ENCODE measurements at regions not wholly inside any gene's neighbourhood (a gene's known extent, or its start where the extent isn't known, plus 50 kb on each side); places are given as distances from the start of the nearest gene placed in this dataset.
A peak's percentile ranks its signal among the peaks of the same experiment; 100 is the strongest.

DNA sequence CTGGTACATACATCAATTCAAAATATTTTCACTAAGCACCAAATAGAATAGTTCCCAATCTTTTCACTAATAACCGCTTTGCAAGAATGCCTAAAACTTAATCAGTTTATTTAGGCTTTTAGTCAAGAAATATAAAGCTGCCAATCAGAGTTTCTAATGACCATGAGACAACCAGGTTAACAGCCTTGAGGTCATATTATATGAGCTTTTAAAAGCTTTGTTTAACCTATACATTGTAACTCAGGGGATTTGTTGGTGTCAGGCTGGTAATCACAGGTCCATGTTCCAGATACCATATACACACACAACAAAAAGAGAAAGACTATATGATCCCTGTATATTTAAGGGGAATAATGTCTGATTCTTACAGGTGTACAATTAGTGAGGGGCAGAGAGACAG lies 246.2 kb upstream of the ADGRL2 start:
- Histone ChIP-seq H3K9me3 (ENCODE audit: control insufficient read depth in 2 of 3, insufficient read depth in 1 of 3, low read length in 3 of 3) (no peaks in the 10 kb centered on the region), H3K4me3 (ENCODE audit: low read length in 3 of 3) (no peak overlapping the region), H3K36me3 (ENCODE audit: control insufficient read depth in 2 of 3, insufficient read depth in 3 of 3, low read length in 3 of 3) (no peaks in the 10 kb centered on the region), H3K9ac (ENCODE audit: low read length in 3 of 3) (no peak overlapping the region), H3K4me1 (ENCODE audit: control insufficient read depth in 2 of 3, insufficient read depth in 2 of 3, low read depth in 1 of 3, low read length in 3 of 3) (no peaks in the 10 kb centered on the region), H3K27me3 (ENCODE audit: control insufficient read depth, insufficient read depth, low read length) (no peaks in the 10 kb centered on the region), H3K27ac (ENCODE audit: low read depth in 2 of 2, low read length in 2 of 2) (no peak overlapping the region)
- DNase-seq (peak in 1 of 5 donors; percentile 11), FAIRE-seq (no peak)
- TF ChIP-seq, protein P1, sequence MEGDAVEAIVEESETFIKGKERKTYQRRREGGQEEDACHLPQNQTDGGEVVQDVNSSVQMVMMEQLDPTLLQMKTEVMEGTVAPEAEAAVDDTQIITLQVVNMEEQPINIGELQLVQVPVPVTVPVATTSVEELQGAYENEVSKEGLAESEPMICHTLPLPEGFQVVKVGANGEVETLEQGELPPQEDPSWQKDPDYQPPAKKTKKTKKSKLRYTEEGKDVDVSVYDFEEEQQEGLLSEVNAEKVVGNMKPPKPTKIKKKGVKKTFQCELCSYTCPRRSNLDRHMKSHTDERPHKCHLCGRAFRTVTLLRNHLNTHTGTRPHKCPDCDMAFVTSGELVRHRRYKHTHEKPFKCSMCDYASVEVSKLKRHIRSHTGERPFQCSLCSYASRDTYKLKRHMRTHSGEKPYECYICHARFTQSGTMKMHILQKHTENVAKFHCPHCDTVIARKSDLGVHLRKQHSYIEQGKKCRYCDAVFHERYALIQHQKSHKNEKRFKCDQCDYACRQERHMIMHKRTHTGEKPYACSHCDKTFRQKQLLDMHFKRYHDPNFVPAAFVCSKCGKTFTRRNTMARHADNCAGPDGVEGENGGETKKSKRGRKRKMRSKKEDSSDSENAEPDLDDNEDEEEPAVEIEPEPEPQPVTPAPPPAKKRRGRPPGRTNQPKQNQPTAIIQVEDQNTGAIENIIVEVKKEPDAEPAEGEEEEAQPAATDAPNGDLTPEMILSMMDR (IDR thresholded peaks at IDR 0.05; ENCODE audit: borderline replicate concordance, extremely low read depth, insufficient read depth) = no peak
- intact Hi-C loops (cut with DNase I) = no loop called here

DNA sequence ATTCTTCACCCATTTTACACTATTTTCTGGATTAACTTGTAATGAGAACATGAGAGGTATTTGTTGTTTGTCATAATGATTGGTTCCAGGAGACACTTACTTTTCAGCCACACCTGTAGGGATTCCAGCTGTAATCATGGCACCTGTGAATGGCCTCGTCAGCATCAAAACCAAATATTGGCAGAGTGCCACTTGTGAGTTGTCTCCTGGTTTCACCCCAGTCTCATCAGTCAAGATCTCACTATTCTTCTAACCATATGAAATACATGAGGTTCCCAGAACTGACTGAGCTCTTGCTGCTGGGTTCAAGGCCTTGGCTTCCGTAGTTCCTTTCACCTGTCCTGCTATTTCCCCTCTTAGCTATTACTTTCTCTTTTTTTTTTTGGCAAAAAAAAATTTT lies 246.6 kb upstream of the ADGRL2 start:
- no peak for DNase-seq
- Histone ChIP-seq H3K36me3 (ENCODE audit: control insufficient read depth in 2 of 3, insufficient read depth in 3 of 3, low read length in 3 of 3) (no peaks in the 10 kb centered on the region), H3K27ac (ENCODE audit: low read depth in 2 of 2, low read length in 2 of 2) (no peak overlapping the region), H3K9ac (ENCODE audit: low read length in 3 of 3) (no peak overlapping the region), H3K27me3 (ENCODE audit: control insufficient read depth, insufficient read depth, low read length) (no peaks in the 10 kb centered on the region), H3K9me3 (ENCODE audit: control insufficient read depth in 2 of 3, insufficient read depth in 1 of 3, low read length in 3 of 3) (no peaks in the 10 kb centered on the region), H3K4me1 (ENCODE audit: control insufficient read depth in 2 of 3, insufficient read depth in 2 of 3, low read depth in 1 of 3, low read length in 3 of 3) (peaks cover 0 to 3% (median 0%) of the 10 kb centered on the region in 3 donors), H3K4me3 (ENCODE audit: low read length in 3 of 3) (no peak overlapping the region)
- FAIRE-seq = no peak
- TF ChIP-seq, protein P1 (IDR thresholded peaks at IDR 0.05; ENCODE audit: borderline replicate concordance, extremely low read depth, insufficient read depth) = no peak
- intact Hi-C loops (cut with DNase I) = no loop called here

DNA sequence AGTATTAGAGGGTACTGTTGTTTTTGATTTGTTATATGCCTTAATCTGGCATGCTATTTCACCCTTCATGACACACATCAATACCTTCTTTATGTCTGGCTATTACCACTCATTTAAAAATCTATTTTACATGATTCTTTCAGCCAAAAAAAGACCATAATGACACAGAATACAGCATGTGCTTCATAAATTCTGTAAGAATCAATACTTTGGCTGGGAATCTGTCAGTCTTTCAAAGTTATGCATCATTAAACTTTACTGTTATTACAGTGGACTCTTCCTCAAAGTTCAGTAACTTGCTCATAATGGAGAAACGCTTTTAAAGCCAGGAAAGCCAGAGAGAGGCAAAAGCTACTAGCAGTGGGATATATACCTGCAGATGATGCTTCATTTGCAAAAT lies 247.2 kb upstream of the ADGRL2 start:
- TF ChIP-seq, protein P1 (IDR thresholded peaks at IDR 0.05; ENCODE audit: borderline replicate concordance, extremely low read depth, insufficient read depth) = no peak
- H3K9me3 ChIP-seq (ENCODE audit: control insufficient read depth in 2 of 3, insufficient read depth in 1 of 3, low read length in 3 of 3) = no peaks in the 10 kb centered on the region

DNA sequence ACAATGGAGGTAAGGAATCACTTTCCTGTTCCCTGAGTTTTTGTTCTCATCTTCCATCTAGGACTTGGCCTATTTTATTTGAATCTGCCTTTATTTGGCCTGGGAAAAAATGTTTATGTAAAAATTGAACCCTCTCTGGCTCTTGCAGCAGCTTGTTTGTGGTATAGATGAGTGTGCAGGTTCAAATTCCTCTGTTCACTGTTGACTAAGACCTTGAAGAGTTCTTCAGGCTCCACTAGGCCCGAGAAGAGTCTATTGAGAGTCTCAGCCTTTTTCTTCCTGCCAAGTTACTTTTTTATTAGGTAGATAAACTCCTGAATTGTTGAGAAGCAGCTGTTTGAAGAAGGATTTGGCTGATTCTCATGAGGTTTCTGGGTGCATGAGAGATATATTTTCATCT lies 248.8 kb upstream of the ADGRL2 start:
- H3K9me3 ChIP-seq (ENCODE audit: control insufficient read depth in 2 of 3, insufficient read depth in 1 of 3, low read length in 3 of 3) = no peaks in the 10 kb centered on the region
- H3K4me3 ChIP-seq (ENCODE audit: low read length in 3 of 3) = no peak overlapping the region
- FAIRE-seq = no peak
- TF ChIP-seq, protein P1 (IDR thresholded peaks at IDR 0.05; ENCODE audit: borderline replicate concordance, extremely low read depth, insufficient read depth) = no peak
- H3K4me1 ChIP-seq (ENCODE audit: control insufficient read depth in 2 of 3, insufficient read depth in 2 of 3, low read depth in 1 of 3, low read length in 3 of 3) = peaks cover 0 to 4% (median 0%) of the 10 kb centered on the region in 3 donors
- no peak overlapping the region for H3K9ac ChIP-seq (ENCODE audit: low read length in 3 of 3)
- H3K27me3 ChIP-seq (ENCODE audit: control insufficient read depth, insufficient read depth, low read length) = no peaks in the 10 kb centered on the region
- intact Hi-C loops (cut with DNase I) = no loop called here
- H3K27ac ChIP-seq (ENCODE audit: low read depth in 2 of 2, low read length in 2 of 2) = no peak overlapping the region
- peak in 1 of 5 donors; percentile 44 for DNase-seq
- H3K36me3 ChIP-seq (ENCODE audit: control insufficient read depth in 2 of 3, insufficient read depth in 3 of 3, low read length in 3 of 3) = no peaks in the 10 kb centered on the region

More for the DNA sequence above, 247.2 kb upstream of the ADGRL2 start:
- no peak for FAIRE-seq
- peak in 1 of 5 donors; percentile 8 for DNase-seq
- Histone ChIP-seq H3K27me3 (ENCODE audit: control insufficient read depth, insufficient read depth, low read length) (no peaks in the 10 kb centered on the region), H3K4me3 (ENCODE audit: low read length in 3 of 3) (no peak overlapping the region), H3K4me1 (ENCODE audit: control insufficient read depth in 2 of 3, insufficient read depth in 2 of 3, low read depth in 1 of 3, low read length in 3 of 3) (peaks cover 0 to 4% (median 0%) of the 10 kb centered on the region in 3 donors), H3K36me3 (ENCODE audit: control insufficient read depth in 2 of 3, insufficient read depth in 3 of 3, low read length in 3 of 3) (no peaks in the 10 kb centered on the region), H3K9ac (ENCODE audit: low read length in 3 of 3) (no peak overlapping the region), H3K27ac (ENCODE audit: low read depth in 2 of 2, low read length in 2 of 2) (no peak overlapping the region)
- intact Hi-C loops (cut with DNase I) = no loop called here

Measured in kidney (tissue), 13 donors.